HEK293 (cell line): ENCODE measurements at regions not wholly inside any gene's neighbourhood (a gene's known extent, or its start where the extent isn't known, plus 50 kb on each side); places are given as distances from the start of the nearest gene placed in this dataset.

Experiments
- KLF10 ChIP-seq: fragments of 450-650 bp; IDR thresholded peaks from 2 replicates; pipeline ENCODE4 v1.5.1; 2018; ENCODE audit warnings: missing biosample characterization, mild to moderate bottlenecking, missing genetic modification characterization
- KLF17 ChIP-seq: fragments of 450-650 bp; formaldehyde crosslinking; IDR thresholded peaks from 2 replicates; pipeline ENCODE4 v1.5.1; 2016; ENCODE audit warnings: missing biosample characterization, missing genetic modification characterization
- OSR2 ChIP-seq: fragments of 450-650 bp; formaldehyde crosslinking; IDR thresholded peaks from 2 replicates; pipeline ENCODE4 v1.5.1; 2016; ENCODE audit warnings: missing biosample characterization, missing genetic modification characterization
- OVOL3 ChIP-seq: fragments of 450-650 bp; formaldehyde crosslinking; IDR thresholded peaks from 2 replicates; pipeline ENCODE4 v1.5.1; 2016; ENCODE audit warnings: missing biosample characterization, missing genetic modification characterization
- PRDM10 ChIP-seq: fragments of 450-650 bp; formaldehyde crosslinking; IDR thresholded peaks from 2 replicates; pipeline ENCODE4 v1.5.1; 2016; ENCODE audit warnings: missing biosample characterization, missing genetic modification characterization
- PRDM6 ChIP-seq: fragments of 450-650 bp; formaldehyde crosslinking; IDR thresholded peaks from 2 replicates; pipeline ENCODE4 v1.5.1; 2017; ENCODE audit warnings: missing biosample characterization, missing genetic modification characterization
- SP2 ChIP-seq: fragments of 450-650 bp; formaldehyde crosslinking; IDR thresholded peaks from 2 replicates; pipeline ENCODE4 v1.5.1; 2016; ENCODE audit warnings: missing biosample characterization, missing genetic modification characterization
- TRIM28 ChIP-seq: IDR thresholded peaks from 2 replicates; pipeline ENCODE4 v1.6.1; 2011; ENCODE audit warnings: low read length, control low read depth, borderline replicate concordance
- ZBTB10 ChIP-seq: fragments of 450-650 bp; formaldehyde crosslinking; IDR thresholded peaks from 2 replicates; pipeline ENCODE4 v1.5.1; 2016; ENCODE audit warnings: missing biosample characterization, missing genetic modification characterization
- ZBTB17 ChIP-seq: fragments of 450-650 bp; formaldehyde crosslinking; IDR thresholded peaks from 2 replicates; pipeline ENCODE4 v1.5.1; 2016; ENCODE audit warnings: missing biosample characterization, missing genetic modification characterization
- ZBTB20 ChIP-seq: fragments of 450-650 bp; formaldehyde crosslinking; IDR thresholded peaks from 2 replicates; pipeline ENCODE4 v1.5.1; 2016; ENCODE audit warnings: missing biosample characterization, missing genetic modification characterization
- ZBTB21 ChIP-seq: fragments of 450-650 bp; formaldehyde crosslinking; IDR thresholded peaks from 2 replicates; pipeline ENCODE4 v1.5.1; 2017; ENCODE audit warnings: missing biosample characterization, missing genetic modification characterization
- ZFP69B ChIP-seq: fragments of 450-650 bp; formaldehyde crosslinking; IDR thresholded peaks from 2 replicates; pipeline ENCODE4 v1.5.1; 2016; ENCODE audit warnings: missing biosample characterization, missing genetic modification characterization
- ZNF239 ChIP-seq: fragments of 450-650 bp; formaldehyde crosslinking; IDR thresholded peaks from 2 replicates; pipeline ENCODE4 v1.5.1; 2016; ENCODE audit warnings: missing biosample characterization, missing genetic modification characterization
- ZNF280C ChIP-seq: fragments of 450-650 bp; formaldehyde crosslinking; IDR thresholded peaks from 2 replicates; pipeline ENCODE4 v1.5.1; 2016; ENCODE audit warnings: missing biosample characterization, missing genetic modification characterization
- ZNF391 ChIP-seq: fragments of 450-650 bp; formaldehyde crosslinking; IDR thresholded peaks from 2 replicates; pipeline ENCODE4 v1.5.1; 2016; ENCODE audit warnings: low read depth, missing biosample characterization, missing genetic modification characterization, borderline replicate concordance
- ZNF473 ChIP-seq: fragments of 450-650 bp; formaldehyde crosslinking; IDR thresholded peaks from 2 replicates; pipeline ENCODE4 v1.5.1; 2017; ENCODE audit warnings: missing biosample characterization, missing genetic modification characterization
- ZNF529 ChIP-seq: fragments of 450-650 bp; formaldehyde crosslinking; IDR thresholded peaks from 2 replicates; pipeline ENCODE4 v1.5.1; 2017; ENCODE audit warnings: missing genetic modification characterization, missing biosample characterization; ENCODE audit not compliant: insufficient replicate concordance
- ZNF600 ChIP-seq: fragments of 450-650 bp; formaldehyde crosslinking; IDR thresholded peaks from 2 replicates; pipeline ENCODE4 v1.5.1; 2016; ENCODE audit warnings: missing biosample characterization, missing genetic modification characterization
- ZNF624 ChIP-seq: fragments of 450-650 bp; formaldehyde crosslinking; IDR thresholded peaks from 2 replicates; pipeline ENCODE4 v1.5.1; 2017; ENCODE audit warnings: missing biosample characterization, missing genetic modification characterization
- ZNF639 ChIP-seq: fragments of 450-650 bp; formaldehyde crosslinking; IDR thresholded peaks from 2 replicates; pipeline ENCODE4 v1.5.1; 2016; ENCODE audit warnings: missing biosample characterization, missing genetic modification characterization
- ZNF654 ChIP-seq: fragments of 450-650 bp; formaldehyde crosslinking; IDR thresholded peaks from 2 replicates; pipeline ENCODE4 v1.5.1; 2016; ENCODE audit warnings: low read depth, missing biosample characterization, missing genetic modification characterization
- ZNF658 ChIP-seq: fragments of 450-650 bp; formaldehyde crosslinking; IDR thresholded peaks from 2 replicates; pipeline ENCODE4; 2016; ENCODE audit warnings: missing biosample characterization, missing genetic modification characterization
- ZNF701 ChIP-seq: fragments of 450-650 bp; formaldehyde crosslinking; IDR thresholded peaks from 2 replicates; pipeline ENCODE4 v1.5.1; 2016; ENCODE audit warnings: missing biosample characterization, missing genetic modification characterization
- ZNF768 ChIP-seq: fragments of 450-650 bp; formaldehyde crosslinking; IDR thresholded peaks from 2 replicates; pipeline ENCODE4 v1.5.1; 2018; ENCODE audit warnings: missing biosample characterization, mild to moderate bottlenecking, missing genetic modification characterization
- ZNF843 ChIP-seq: fragments of 450-650 bp; formaldehyde crosslinking; IDR thresholded peaks from 2 replicates; pipeline ENCODE4 v1.5.1; 2016; ENCODE audit warnings: missing biosample characterization, missing genetic modification characterization
- ZXDB ChIP-seq: fragments of 450-650 bp; formaldehyde crosslinking; IDR thresholded peaks from 2 replicates; pipeline ENCODE4 v1.5.1; 2016; ENCODE audit warnings: missing biosample characterization, missing genetic modification characterization

- TF ChIP-seq ZNF624 (tag by site-specific recombination) (no peak), ZNF658 (tag by site-specific recombination) (no peak), ZNF529 (tag by site-specific recombination) (no peak), TRIM28 (no peak), ZNF280C (no peak), ZFP69B (tag by site-specific recombination) (peak; percentile 27; the same call in 1 of the 2 replicates), KLF17 (tag by site-specific recombination) (no peak; the same call in 1 of the 2 replicates), ZNF843 (tag by site-specific recombination) (0 out of 2 replicates have a peak, but pooled peaks have one; percentile 58), ZBTB17 (peak; percentile 90), ZNF600 (tag by site-specific recombination) (peak; percentile 76), ZNF654 (0 out of 2 replicates have a peak, but pooled peaks have one; percentile 2), ZBTB10 (tag by site-specific recombination) (0 out of 2 replicates have a peak, but pooled peaks have one; percentile 51), ZNF768 (tag by site-specific recombination) (no peak), ZNF239 (tag by site-specific recombination) (no peak), ZBTB20 (0 out of 2 replicates have a peak, but pooled peaks have one; percentile 14), OVOL3 (tag by site-specific recombination) (0 out of 2 replicates have a peak, but pooled peaks have one; percentile 46), ZBTB21 (tag by site-specific recombination) (peak; percentile 88), OSR2 (tag by site-specific recombination) (peak; percentile 78), PRDM10 (tag by site-specific recombination) (peak; percentile 97), ZNF473 (tag by site-specific recombination) (no peak), ZNF391 (tag by site-specific recombination) (0 out of 2 replicates have a peak, but pooled peaks have one; percentile 34), KLF10 (tag by site-specific recombination) (peak; percentile 43; the same call in 1 of the 2 replicates), PRDM6 (tag by site-specific recombination) (peak; percentile 90), SP2 (tag by site-specific recombination) (peak; percentile 14; the same call in 1 of the 2 replicates), ZXDB (tag by site-specific recombination) (peak; percentile 20; the same call in 1 of the 2 replicates), ZNF639 (tag by site-specific recombination) (peak; percentile 65; the same call in 1 of the 2 replicates), ZNF701 (no peak)
Measured at GRCh38 chr12:27179400-27180214, 64.5 kb upstream of the STK38L start (continued).
